ENCODE measurements at regions not wholly inside any gene's neighbourhood (a gene's known extent, or its start where the extent isn't known, plus 50 kb on each side); places are given as distances from the start of the nearest gene placed in this dataset.
A peak's percentile ranks its signal among the peaks of the same experiment; 100 is the strongest.

- DNase-seq (ENCODE audit: low read depth), result no peak
Measured at GRCh38 chr9:81390792-81391456, 298.4 kb downstream of the TLE1 start.

GRCh38 chr9:81389569-81389993, 299.8 kb downstream of the TLE1 start:
- peak; percentile 96 for DNase-seq (ENCODE audit: low read depth)

- no peak for DNase-seq (ENCODE audit: low read depth)
Measured at GRCh38 chr9:81388831-81389230, 300.5 kb downstream of the TLE1 start.

GRCh38 chr9:81387360-81388106, 301.8 kb downstream of the TLE1 start:
- DNase-seq (ENCODE audit: low read depth), result no peak

- DNase-seq (ENCODE audit: low read depth), result no peak
Measured at GRCh38 chr9:81384911-81385310, 304.4 kb downstream of the TLE1 start.

GRCh38 chr9:81382281-81382680, 307.1 kb downstream of the TLE1 start:
- DNase-seq (ENCODE audit: low read depth), result no peak

DNA sequence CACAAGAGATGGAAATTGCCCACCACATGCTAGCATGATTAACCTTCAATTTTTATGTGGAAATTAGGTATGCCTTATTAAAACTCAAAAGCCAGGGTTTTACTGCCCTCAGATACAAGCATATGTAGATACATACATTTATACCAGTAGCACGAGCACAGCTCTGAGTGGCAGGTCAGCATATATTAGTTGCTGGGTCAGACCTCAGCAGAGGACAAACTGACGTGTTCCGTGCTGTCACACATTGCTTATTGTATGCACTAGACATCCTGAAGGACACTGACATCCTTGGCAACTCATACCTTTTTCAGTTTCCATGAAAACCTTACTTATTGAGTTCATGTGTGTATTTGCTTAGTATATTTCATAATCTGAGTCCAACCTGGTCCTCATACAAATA, 307.7 kb downstream of the TLE1 start:
- no peak for DNase-seq (ENCODE audit: low read depth)

- peak; percentile 80 for DNase-seq (ENCODE audit: low read depth)
Measured at GRCh38 chr9:81380504-81381359, 308.6 kb downstream of the TLE1 start.

GRCh38 chr9:81379655-81380054, 309.7 kb downstream of the TLE1 start:
- DNase-seq (ENCODE audit: low read depth), result no peak

DNA sequence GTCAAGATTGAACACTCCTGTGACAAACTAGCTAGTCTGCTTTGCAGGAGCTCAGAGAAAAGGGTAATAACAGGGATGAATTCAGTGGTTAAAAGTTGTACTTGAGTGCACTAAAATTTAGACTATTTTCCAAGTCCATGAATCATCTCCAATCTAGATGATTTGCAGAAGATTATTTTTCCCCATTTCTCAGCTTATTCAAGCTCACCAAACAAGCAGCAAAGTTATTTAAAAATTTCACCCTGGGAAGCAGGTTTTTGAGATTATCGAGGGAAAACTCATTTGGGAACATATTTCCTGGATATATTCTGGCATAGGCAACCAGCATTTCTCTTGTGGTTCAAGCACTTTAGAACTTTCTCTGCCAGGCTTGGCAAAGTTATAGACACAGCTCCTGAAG, 311.4 kb downstream of the TLE1 start:
- no peak for DNase-seq (ENCODE audit: low read depth)

GRCh38 chr9:81377320-81377719, 312.0 kb downstream of the TLE1 start:
- DNase-seq (ENCODE audit: low read depth), result no peak

- no peak for DNase-seq (ENCODE audit: low read depth)
Measured at GRCh38 chr9:81375187-81376100, 313.9 kb downstream of the TLE1 start.

DNA sequence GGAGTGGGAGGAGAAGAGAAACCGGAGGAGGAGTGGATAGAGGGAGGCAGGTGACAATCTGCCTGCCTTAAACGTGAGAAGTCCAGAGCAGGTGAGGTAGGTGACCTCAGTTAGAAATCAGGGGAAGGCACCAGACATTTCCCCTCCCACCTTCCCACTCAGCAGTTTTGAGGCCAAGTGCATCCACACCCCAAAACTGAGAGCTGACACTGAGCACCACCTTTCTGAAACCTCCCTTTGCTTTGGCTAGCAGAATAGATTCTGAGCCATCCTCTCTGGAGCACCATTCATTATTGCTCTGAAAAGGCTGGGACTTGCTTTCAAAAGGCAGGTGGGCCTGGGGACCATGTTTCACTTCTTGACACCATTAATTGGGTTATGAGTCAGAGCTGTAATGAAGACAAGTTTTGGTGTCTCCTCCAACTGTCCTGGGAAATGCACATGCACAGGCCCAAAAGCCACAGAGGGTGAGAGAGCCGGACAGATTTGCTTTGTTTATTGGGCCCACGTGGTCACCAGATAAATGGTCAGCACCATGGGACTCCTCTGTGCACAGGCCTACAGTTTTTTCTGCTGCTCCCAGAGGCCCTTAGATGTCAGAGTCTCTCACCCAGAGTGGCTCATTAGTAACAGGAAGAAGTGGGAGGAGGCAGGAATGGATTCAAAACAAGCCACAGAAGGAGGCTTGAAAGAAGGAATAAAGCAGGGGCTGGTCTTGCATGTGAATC, 314.7 kb downstream of the TLE1 start:
- DNase-seq (ENCODE audit: low read depth), result peak; percentile 36

DNA sequence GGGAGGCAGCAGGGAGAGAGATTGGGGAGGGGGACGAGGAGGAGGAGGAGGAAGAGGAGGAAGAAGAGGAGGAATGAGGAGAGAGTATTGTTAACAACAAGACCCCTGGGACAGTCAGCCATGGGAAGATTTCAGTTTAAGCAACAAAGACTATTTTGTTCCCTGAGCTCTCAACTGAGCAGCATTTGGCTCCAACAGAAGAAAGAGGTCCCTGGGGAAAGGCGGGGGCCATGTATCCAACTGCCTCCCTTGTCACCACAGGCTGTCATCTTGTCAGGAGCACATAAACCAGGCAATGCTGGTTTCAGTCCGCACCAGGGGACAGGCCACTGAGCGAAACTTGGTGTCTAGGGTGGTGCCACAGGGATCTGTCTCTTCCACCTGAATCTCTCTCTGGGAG, 316.1 kb downstream of the TLE1 start:
- no peak for DNase-seq (ENCODE audit: low read depth)

- DNase-seq (ENCODE audit: low read depth), result peak; percentile 64
Measured at GRCh38 chr9:81372628-81373191, 316.6 kb downstream of the TLE1 start.

GRCh38 chr9:81371824-81372223, 317.5 kb downstream of the TLE1 start:
- no peak for DNase-seq (ENCODE audit: low read depth)

DNA sequence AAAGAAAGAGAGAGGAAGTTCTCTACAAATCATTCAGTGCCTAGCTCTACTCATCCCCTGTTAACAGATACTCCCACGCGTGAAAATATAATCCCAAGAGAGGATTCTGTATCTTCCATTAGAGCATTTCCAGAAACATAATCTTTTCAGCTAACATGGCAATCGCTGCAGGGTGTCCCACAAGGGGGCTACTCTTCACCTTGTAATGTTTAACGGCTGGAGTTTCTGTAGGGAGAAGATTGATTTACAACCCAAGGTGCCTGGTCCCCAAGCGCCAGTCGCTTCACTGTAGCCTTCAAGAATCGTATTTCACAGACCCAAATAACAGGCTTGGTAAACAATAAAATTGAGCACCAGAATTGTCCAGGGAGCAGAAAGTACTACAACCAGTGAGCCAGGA, 318.7 kb downstream of the TLE1 start:
- DNase-seq (ENCODE audit: low read depth), result no peak

GRCh38 chr9:81370096-81370495, 319.3 kb downstream of the TLE1 start:
- DNase-seq (ENCODE audit: low read depth), result no peak

DNA sequence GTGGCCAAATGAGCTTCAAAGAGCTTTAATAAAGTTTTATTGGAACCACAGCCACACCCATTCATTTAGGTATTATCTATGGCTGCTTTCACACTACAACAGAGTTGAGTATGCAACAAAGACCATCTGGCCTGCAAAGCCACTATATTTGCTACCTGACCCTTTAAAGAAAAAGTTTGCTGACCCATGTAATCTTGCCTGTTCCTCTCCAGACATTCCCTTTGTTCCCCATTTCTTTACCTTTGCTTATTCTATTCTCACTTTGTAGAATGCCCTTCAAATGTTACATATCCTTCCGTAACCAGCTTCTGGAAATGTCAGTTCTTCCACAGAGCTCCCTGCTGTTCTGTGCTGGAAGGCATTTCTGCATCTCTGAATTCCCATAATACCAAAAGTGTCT, 320.2 kb downstream of the TLE1 start:
- DNase-seq (ENCODE audit: low read depth), result no peak

- peak; percentile 51 for DNase-seq (ENCODE audit: low read depth)
Measured at GRCh38 chr9:81363916-81364480, 325.3 kb downstream of the TLE1 start.

All from RPMI7951 (cell line).